RWPE1 (cell line): ENCODE measurements at regions not wholly inside any gene's neighbourhood (a gene's known extent, or its start where the extent isn't known, plus 50 kb on each side); places are given as distances from the start of the nearest gene placed in this dataset.

Experiments
- CTCF ChIA-PET: fragments of 350-600 bp; sonication (Branson Sonifier 250); formaldehyde crosslinking; extraction: SDS; loops from one replicate; lab custom pipeline; 2021; lab: Yijun Ruan, JAX
- POLR2A ChIA-PET: fragments of 400-600 bp; formaldehyde crosslinking; extraction: SDS; loops from one replicate; lab custom pipeline; 2020; ENCODE audit warnings: antibody characterized with exemption; ENCODE audit not compliant: low non-redundant PET; lab: Yijun Ruan, JAX
- DNase-seq: peaks from one replicate; pipeline ENCODE4 v3.0.0; 2012; ENCODE audit warnings: low spot score
- H3K27ac ChIP-seq: fragments of 450-650 bp; 2 replicates; pipeline ENCODE4 v1.5.1; 2017
- CTCF ChIP-seq: fragments of 450-650 bp; conservative IDR thresholded peaks from 2 replicates; pipeline ENCODE4 v1.5.1; 2017; ENCODE audit warnings: low read depth, mild to moderate bottlenecking

- H3K27ac ChIP-seq: no peak overlapping the region
- ChIA-PET CTCF (interaction anchor here (0.6 to 0.7 kb wide), 4 partner anchors 278 to 1192 kb away, joined by 3 to 4 read pairs (median 3); no protein-coding TSS in a partner anchor), POLR2A (no interaction called here)
- DNase-seq: no peak
- TF ChIP-seq CTCF: no peak
Measured at GRCh38 chr6:14187406-14187805, 69.8 kb downstream of the CD83 start.

DNA sequence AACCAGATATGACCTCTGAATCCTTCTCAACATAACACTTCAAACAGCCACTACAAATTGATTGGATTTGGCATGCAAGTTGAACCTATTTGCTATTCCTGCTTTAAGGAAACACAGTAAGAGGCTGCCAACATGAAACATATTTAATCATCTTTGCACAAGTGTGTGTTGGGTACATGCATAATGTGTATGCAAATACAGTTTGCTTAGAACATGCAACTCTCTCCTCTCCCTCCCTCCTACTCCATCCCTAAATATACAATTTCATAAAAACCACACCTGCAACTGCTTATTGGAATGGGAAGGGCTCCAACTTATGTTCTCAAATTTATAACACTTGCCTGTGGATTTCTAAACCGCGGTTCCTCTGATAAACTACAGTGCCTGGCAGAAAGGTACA, 71.5 kb downstream of the CD83 start:
- no peak overlapping the region for H3K27ac ChIP-seq
- ChIA-PET POLR2A (no interaction called here), CTCF (no interaction called here)
- TF ChIP-seq CTCF: no peak
- no peak for DNase-seq

DNA sequence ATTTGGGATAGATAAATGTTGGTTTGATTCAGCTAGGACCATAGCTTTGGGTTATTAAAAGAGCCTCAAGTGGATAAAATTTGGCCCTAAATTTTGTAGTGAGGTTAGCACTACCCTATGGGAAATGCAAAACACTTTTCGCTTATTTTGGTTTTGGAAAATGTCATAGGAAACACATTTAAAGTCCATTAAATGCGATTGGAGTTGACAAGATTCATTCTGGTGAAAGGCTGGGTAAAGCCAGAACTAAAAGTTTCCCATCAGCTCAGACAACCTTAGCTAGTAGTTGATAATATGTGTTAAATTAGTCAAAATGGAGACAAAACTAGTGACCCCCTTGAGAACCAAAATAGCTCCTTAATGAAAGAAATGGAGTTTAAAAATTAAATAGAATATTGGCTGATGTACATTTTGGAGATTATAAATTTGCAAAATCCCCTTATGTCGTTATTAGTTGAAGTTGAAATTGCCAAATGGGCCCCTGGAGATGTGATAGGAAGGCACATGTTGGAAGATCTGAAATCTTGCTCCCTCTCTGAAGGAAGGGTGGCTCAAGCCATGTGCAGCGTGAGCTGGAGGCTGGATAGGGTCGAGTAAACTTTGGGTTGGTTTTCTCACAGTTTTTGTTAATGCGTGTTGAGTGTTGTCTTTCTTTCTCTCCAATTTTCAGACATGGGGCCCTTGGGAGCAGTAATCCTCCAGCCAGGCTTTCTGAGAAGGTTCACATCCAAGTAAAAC, 72.8 kb downstream of the CD83 start:
- H3K27ac ChIP-seq: no peak overlapping the region
- CTCF ChIA-PET: no interaction called here
- POLR2A ChIA-PET: no interaction called here
- TF ChIP-seq CTCF: no peak
- DNase-seq: no peak

- ChIA-PET POLR2A (no interaction called here), CTCF (no interaction called here)
- DNase-seq: no peak
Measured at GRCh38 chr6:14190929-14191224, 73.3 kb downstream of the CD83 start.

DNA sequence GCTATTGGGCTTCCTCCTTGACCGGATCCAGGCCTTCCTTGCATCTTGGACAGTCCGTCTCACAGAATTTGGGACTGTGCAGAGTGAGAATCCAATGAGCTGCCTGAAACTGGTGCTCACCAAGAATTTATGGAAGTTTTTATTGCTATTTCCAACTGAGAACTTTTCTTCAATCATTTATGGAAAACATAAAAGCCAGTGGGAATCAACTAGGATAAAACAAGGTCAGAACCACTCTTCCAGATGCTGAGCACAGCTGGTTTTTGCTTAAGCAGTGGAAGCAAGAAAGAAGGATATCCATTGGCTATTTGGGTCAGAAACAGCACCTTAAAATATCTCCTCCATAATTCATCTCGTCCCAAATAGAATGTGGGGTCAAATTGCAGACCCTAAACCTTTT, 74.2 kb downstream of the CD83 start:
- H3K27ac ChIP-seq: no peak overlapping the region
- TF ChIP-seq CTCF: no peak
- CTCF ChIA-PET: no interaction called here
- POLR2A ChIA-PET: no interaction called here
- no peak for DNase-seq

More at GRCh38 chr6:14190929-14191224, 73.3 kb downstream of the CD83 start:
- no peak for TF ChIP-seq CTCF
- no peak overlapping the region for H3K27ac ChIP-seq

- ChIA-PET POLR2A (no interaction called here), CTCF (interaction anchor here (0.6 kb wide), 1 partner anchor 20 kb away, joined by 5 read pairs; no protein-coding TSS in a partner anchor)
- no peak for TF ChIP-seq CTCF
- DNase-seq: no peak
- H3K27ac ChIP-seq: no peak overlapping the region
Measured at GRCh38 chr6:14192216-14192788, 74.7 kb downstream of the CD83 start.
